IMR-90 (cell line): ENCODE measurements at regions not wholly inside any gene's neighbourhood (a gene's known extent, or its start where the extent isn't known, plus 50 kb on each side); places are given as distances from the start of the nearest gene placed in this dataset.

Source experiments
- ATAC-seq: fragments of 200-7000 bp; cut with Tn5 transposase; 2 replicates; pipeline ENCODE4 v1.9.1; 2020; ENCODE audit warnings: low read depth, mild to moderate bottlenecking, moderate library complexity
- BruUV-seq: library from RNA; stranded (reverse); fragments of 400-500 nt; replicated peaks from 2 replicates; lab custom pipeline; 2021; lab: Mats Ljungman, UMichigan
- CTCF ChIA-PET: fragments of 300-600 bp; formaldehyde crosslinking; extraction: SDS; loops from one replicate; lab custom pipeline; 2021; ENCODE audit warnings: antibody characterized with exemption; lab: Yijun Ruan, JAX
- POLR2A ChIA-PET: fragments of 300-600 bp; sonication (Branson Sonifier 250); formaldehyde crosslinking; loops from one replicate; lab custom pipeline; 2022; ENCODE audit warnings: antibody characterized with exemption; ENCODE audit not compliant: unreplicated experiment; lab: Charles Lee
- DNase-seq: peaks from one replicate; pipeline ENCODE4 v3.0.0; 2013
- H2AFZ ChIP-seq: replicated peaks from 2 replicates; pipeline ENCODE3; 2013; ENCODE audit warnings: low read length, mild to moderate bottlenecking; ENCODE audit not compliant: poor library complexity
- H2AK5ac ChIP-seq: 2 replicates; pipeline ENCODE4 v1.6.1; 2013; ENCODE audit warnings: low read depth, low read length, inconsistent platforms
- H2AK9ac ChIP-seq: replicated peaks from 2 replicates; pipeline ENCODE3; 2013; ENCODE audit warnings: mild to moderate bottlenecking, low read depth, low read length, moderate library complexity; ENCODE audit not compliant: poor library complexity
- H2BK120ac ChIP-seq: 2 replicates; pipeline ENCODE4 v1.6.1; 2013; ENCODE audit warnings: low read depth, low read length, inconsistent platforms
- H2BK15ac ChIP-seq: 3 replicates; pipeline ENCODE4 v1.6.1; 2013; ENCODE audit warnings: low read depth, low read length, inconsistent platforms
- H2BK20ac ChIP-seq: 2 replicates; pipeline ENCODE4 v1.6.1; 2013; ENCODE audit warnings: low read depth, mild to moderate bottlenecking, inconsistent platforms, low read length, moderate library complexity
- H2BK5ac ChIP-seq: 2 replicates; pipeline ENCODE4 v1.6.1; 2013; ENCODE audit warnings: mild to moderate bottlenecking, low read depth, low read length, inconsistent platforms; ENCODE audit not compliant: poor library complexity, severe bottlenecking
- H3K14ac ChIP-seq: replicated peaks from 2 replicates; pipeline ENCODE4 v1.6.1; 2013; ENCODE audit warnings: low read depth, low read length, inconsistent platforms
- H3K18ac ChIP-seq: 2 replicates; pipeline ENCODE4 v1.6.1; 2013; ENCODE audit warnings: low read depth, low read length, control low read depth
- H3K23ac ChIP-seq: 2 replicates; pipeline ENCODE4 v1.6.1; 2013; ENCODE audit warnings: low read depth, low read length, inconsistent platforms
- H3K27ac ChIP-seq: 2 replicates; pipeline ENCODE4 v1.5.1; 2013; ENCODE audit warnings: mild to moderate bottlenecking, control low read depth, low read length; ENCODE audit not compliant: insufficient read depth
- H3K27me3 ChIP-seq: 2 replicates; pipeline ENCODE4 v1.6.1; 2013; ENCODE audit warnings: low read length; ENCODE audit not compliant: control insufficient read depth, insufficient read depth
- H3K36me3 ChIP-seq: 2 replicates; pipeline ENCODE4 v1.6.1; 2013; ENCODE audit warnings: low read length, mixed read lengths; ENCODE audit not compliant: control insufficient read depth, insufficient read depth
- H3K4ac ChIP-seq: 2 replicates; pipeline ENCODE4 v1.6.1; 2013; ENCODE audit warnings: low read depth, low read length, inconsistent platforms
- H3K4me1 ChIP-seq: 2 replicates; pipeline ENCODE4 v1.6.1; 2013; ENCODE audit warnings: low read length, mixed read lengths; ENCODE audit not compliant: control insufficient read depth, insufficient read depth
- H3K4me2 ChIP-seq: 2 replicates; pipeline ENCODE4 v1.6.1; 2013; ENCODE audit warnings: low read depth, mild to moderate bottlenecking, control low read depth, low read length, moderate library complexity
- H3K4me3 ChIP-seq: 2 replicates; pipeline ENCODE4 v1.5.1; 2013; ENCODE audit warnings: low read depth, mild to moderate bottlenecking, control low read depth, low read length, moderate library complexity; ENCODE audit not compliant: insufficient read depth
- H3K56ac ChIP-seq: 2 replicates; pipeline ENCODE4 v1.6.1; 2013; ENCODE audit warnings: low read length, inconsistent platforms; ENCODE audit not compliant: insufficient read depth; ENCODE audit errors: extremely low read depth
- H3K79me1 ChIP-seq, 2 experiments: 2 replicates each; pipeline ENCODE4 v1.6.1; 2013; ENCODE audit warnings: low read length in 2 of 2, inconsistent platforms in 1 of 2, low read depth in 1 of 2
- H3K9ac ChIP-seq: 2 replicates; pipeline ENCODE4 v1.6.1; 2013; ENCODE audit warnings: low read depth, low read length, control low read depth
- H3K9me1 ChIP-seq: 2 replicates; pipeline ENCODE4 v1.6.1; 2013; ENCODE audit warnings: low read length, inconsistent platforms; ENCODE audit not compliant: insufficient read depth
- H3K9me3 ChIP-seq: 2 replicates; pipeline ENCODE4 v1.6.1; 2013; ENCODE audit warnings: low read length; ENCODE audit not compliant: control insufficient read depth, insufficient read depth
- H4K20me1 ChIP-seq: 2 replicates; pipeline ENCODE4 v1.6.1; 2013; ENCODE audit warnings: low read length, inconsistent platforms; ENCODE audit not compliant: insufficient read depth
- H4K5ac ChIP-seq: 2 replicates; pipeline ENCODE4 v1.6.1; 2013; ENCODE audit warnings: mild to moderate bottlenecking, low read depth, low read length, control low read depth
- H4K8ac ChIP-seq, 2 experiments: 2 replicates each; pipeline ENCODE4 v1.6.1; 2013; ENCODE audit warnings: low read depth in 2 of 2, low read length in 2 of 2, control low read depth in 1 of 2, inconsistent platforms in 1 of 2
- H4K91ac ChIP-seq: 2 replicates; pipeline ENCODE4 v1.6.1; 2013; ENCODE audit warnings: low read depth, low read length, inconsistent platforms; ENCODE audit not compliant: insufficient read depth
- CEBPB ChIP-seq: IDR thresholded peaks from 2 replicates; pipeline ENCODE4 v1.6.1; 2012; ENCODE audit warnings: low read depth, low read length, improper control_type of control experiment
- CTCF ChIP-seq: conservative IDR thresholded peaks from 2 replicates; pipeline ENCODE4 v1.5.1; 2012; ENCODE audit warnings: mild to moderate bottlenecking, low read depth, low read length, improper control_type of control experiment
- dilution Hi-C: fragments of 300-500 bp; cut with HindIII; formaldehyde crosslinking; loops from one replicate; pipeline ENCODE4 v1.14.3; 2018; ENCODE audit warnings: low sequenced_read_pairs; ENCODE audit not compliant: unreplicated experiment
- in situ Hi-C: fragments of 300-500 bp; cut with MboI; formaldehyde crosslinking; loops from 3 replicates; pipeline ENCODE4 v1.14.3; 2019; ENCODE audit warnings: low sequenced_read_pairs, inconsistent platforms, mixed read lengths
- intact Hi-C: fragments of 100-400 bp; cut with micrococcal nuclease; formaldehyde crosslinking; loops from 2 replicates; pipeline ENCODE4 v1.10.0; 2022

DNA sequence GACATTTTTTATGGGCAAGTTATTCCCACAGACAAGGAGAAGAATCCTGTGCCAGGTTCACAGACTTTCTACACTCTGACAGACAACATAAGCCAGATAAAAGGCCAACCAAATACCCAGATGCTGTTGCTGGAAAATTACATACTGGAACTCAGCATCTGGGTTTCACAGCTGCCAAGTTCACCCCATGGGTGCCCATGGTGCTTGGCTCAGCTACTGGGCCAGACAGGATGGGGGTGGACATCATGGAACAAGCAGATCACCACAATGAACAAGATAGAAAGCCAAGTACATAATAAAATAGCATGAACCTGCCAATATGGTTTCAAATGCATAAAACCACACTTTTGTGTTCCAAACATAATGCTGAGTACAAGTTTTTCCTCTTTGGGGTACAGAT lies 999.8 kb downstream of the NR2F1-AS1 start:
- Histone ChIP-seq H2AK5ac (no peak overlapping the region), H4K5ac (no peak overlapping the region), H2AFZ (no peak overlapping the region), H3K9me1 (no peaks in the 10 kb centered on the region), H3K4me1 (no peaks in the 10 kb centered on the region), H4K91ac (no peak overlapping the region), H3K36me3 (no peaks in the 10 kb centered on the region), H3K18ac (no peak overlapping the region), H3K27me3 (no peaks in the 10 kb centered on the region), H3K14ac (no peak overlapping the region), H3K4ac (no peak overlapping the region), H3K79me1 (no peaks in the 10 kb centered on the region), H3K4me3 (no peak overlapping the region), H2BK20ac (no peak overlapping the region), H4K8ac (no peak overlapping the region), H4K20me1 (no peaks in the 10 kb centered on the region), H3K9me3 (no peaks in the 10 kb centered on the region), H2BK15ac (no peak overlapping the region), H3K9ac (no peak overlapping the region), H2BK5ac (no peak overlapping the region), H3K4me2 (no peak overlapping the region), H2BK120ac (no peak overlapping the region), H3K23ac (no peak overlapping the region), H3K27ac (no peak overlapping the region), H3K56ac (no peak overlapping the region), H2AK9ac (no peak overlapping the region)
- in situ Hi-C loops (no loop called here), dilution Hi-C loops (no loop called here), intact Hi-C loops (no loop called here)
- BruUV-seq, result no TSS peak
- no peak for DNase-seq
- TF ChIP-seq CTCF, result no peak
- no peak for TF ChIP-seq CEBPB
- POLR2A ChIA-PET, result no interaction called here
- CTCF ChIA-PET, result no interaction called here
- no peak for ATAC-seq
